Right ventricle myocardium inferior (tissue), 1 donor: ENCODE measurements at regions not wholly inside any gene's neighbourhood (a gene's known extent, or its start where the extent isn't known, plus 50 kb on each side); places are given as distances from the start of the nearest gene placed in this dataset.

Experiments
- ATAC-seq: fragments of 200-7000 bp; cut with Tn5 transposase; one replicate; pipeline ENCODE4 v1.9.1; 2020; ENCODE audit warnings: mild to moderate bottlenecking, moderate library complexity
- DNase-seq: peaks from one replicate; pipeline ENCODE4 v3.0.0; 2021; ENCODE audit errors: missing footprints
- intact Hi-C: fragments of 100-400 bp; cut with DNase I; formaldehyde crosslinking; loops from one replicate; pipeline ENCODE4 v1.11.0; 2022
- donor health status: DM: no; HTN: yes; CAD: no; lungs with severe emphysema.

DNA sequence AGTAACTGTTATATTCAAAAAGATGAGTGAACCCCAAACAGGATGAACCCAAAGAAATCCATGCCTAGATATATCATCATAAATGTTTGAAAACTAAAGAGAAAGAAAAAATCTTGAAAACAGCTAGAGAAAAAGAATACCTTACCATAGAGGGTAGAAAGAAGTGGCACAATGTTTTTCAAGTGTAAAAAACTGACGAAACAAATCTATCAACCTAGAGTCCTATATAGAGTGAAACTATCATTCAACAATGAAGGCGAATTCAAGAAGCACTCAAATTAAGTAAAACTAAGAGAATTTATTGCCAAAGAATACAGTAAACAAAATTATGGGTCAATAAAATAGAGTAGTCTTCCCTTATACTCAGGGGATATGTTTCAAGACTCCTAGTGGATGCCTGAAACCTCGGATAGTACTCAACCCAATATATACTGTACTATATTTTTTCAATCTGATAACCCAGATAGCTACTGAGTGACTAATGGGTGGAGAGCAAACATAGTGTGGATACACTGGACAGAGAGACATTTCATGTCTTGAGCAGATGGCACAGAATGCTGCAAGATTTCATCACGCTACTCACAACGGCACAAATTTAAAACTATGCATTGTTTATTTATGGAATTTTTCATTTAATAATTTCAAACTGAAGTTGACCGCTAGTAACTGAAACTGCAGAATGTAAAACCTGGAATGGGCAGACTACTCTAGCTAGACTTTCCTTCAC is 52.6 kb upstream of the TMEM106B start:
- ATAC-seq (no peak), DNase-seq (no peak)
- intact Hi-C loops, result no loop called here

- no peak for DNase-seq
- intact Hi-C loops, result no loop called here
- no peak for ATAC-seq
Measured at GRCh38 chr7:12161146-12161545, 49.9 kb upstream of the TMEM106B start.
